ENCODE measurements at regions not wholly inside any gene's neighbourhood (a gene's known extent, or its start where the extent isn't known, plus 50 kb on each side); places are given as distances from the start of the nearest gene placed in this dataset.
A peak's percentile ranks its signal among the peaks of the same experiment; 100 is the strongest.

- TF ChIP-seq CEBPZ (IDR thresholded peaks at IDR 0.05; ENCODE audit: low read length) (no peak), REPIN1 (CRISPR knock-in tag; IDR thresholded peaks at IDR 0.05; ENCODE audit: borderline replicate concordance, low read depth) (no peak), SNRNP70 (IDR thresholded peaks at IDR 0.05; ENCODE audit: low read depth, low read length) (no peak), ZNF143 (CRISPR knock-in tag; IDR thresholded peaks at IDR 0.05) (no peak), HNRNPH1 (optimal IDR thresholded peaks at IDR 0.05; ENCODE audit: low read depth, low read length) (no peak), ZNF598 (CRISPR knock-in tag; IDR thresholded peaks at IDR 0.05; ENCODE audit: borderline replicate concordance) (no peak), PREB (CRISPR knock-in tag; IDR thresholded peaks at IDR 0.05) (no peak), MTA3 (CRISPR knock-in tag; IDR thresholded peaks at IDR 0.05) (no peak), ZNF7 (CRISPR knock-in tag; IDR thresholded peaks at IDR 0.05) (no peak), ARNTL (CRISPR knock-in tag; IDR thresholded peaks at IDR 0.05) (no peak), ZNF180 (CRISPR knock-in tag; IDR thresholded peaks at IDR 0.05; ENCODE audit: borderline replicate concordance, low read depth) (no peak), ZNF367 (CRISPR knock-in tag; IDR thresholded peaks at IDR 0.05; ENCODE audit: borderline replicate concordance) (no peak), EHMT2 (IDR thresholded peaks at IDR 0.05; ENCODE audit: borderline replicate concordance, low read depth, low read length) (no peak), GLI4 (CRISPR knock-in tag; IDR thresholded peaks at IDR 0.05; ENCODE audit: borderline replicate concordance) (peak; percentile 30; the same call in 1 of the 2 replicates), ZNF253 (CRISPR knock-in tag; IDR thresholded peaks at IDR 0.05; ENCODE audit: borderline replicate concordance) (no peak), ZNF710 (CRISPR knock-in tag; IDR thresholded peaks at IDR 0.05; ENCODE audit: borderline replicate concordance) (peak; percentile 96), BORCS8-MEF2B (CRISPR knock-in tag; IDR thresholded peaks at IDR 0.05) (no peak), ZSCAN9 (CRISPR knock-in tag; IDR thresholded peaks at IDR 0.05; ENCODE audit: borderline replicate concordance) (peak; percentile 67; the same call in 1 of the 2 replicates), NFYC (CRISPR knock-in tag; IDR thresholded peaks at IDR 0.05) (no peak), MIER2 (CRISPR knock-in tag; IDR thresholded peaks at IDR 0.05) (no peak), SCMH1 (CRISPR knock-in tag; IDR thresholded peaks at IDR 0.05; ENCODE audit: borderline replicate concordance) (no peak), HOXD1 (CRISPR knock-in tag; IDR thresholded peaks at IDR 0.05) (no peak), TAF15 (IDR thresholded peaks at IDR 0.05; ENCODE audit: low read depth, low read length, poor library complexity, severe bottlenecking) (no peak), ZNF614 (CRISPR knock-in tag; IDR thresholded peaks at IDR 0.05; ENCODE audit: borderline replicate concordance) (no peak)
Measured at GRCh38 chr14:101335061-101335661, 226.1 kb upstream of the DIO3 start (continued).
